DND-41 (cell line): ENCODE measurements at regions not wholly inside any gene's neighbourhood (a gene's known extent, or its start where the extent isn't known, plus 50 kb on each side); places are given as distances from the start of the nearest gene placed in this dataset.

Source experiments
- CTCF ChIP-seq: IDR thresholded peaks from 2 replicates; pipeline ENCODE4 v1.5.1; 2012; ENCODE audit warnings: borderline replicate concordance, low read length, moderate library complexity, mild to moderate bottlenecking; ENCODE audit not compliant: poor library complexity, severe bottlenecking; ENCODE audit errors: extremely low read depth
- EZH2 ChIP-seq: IDR thresholded peaks from 3 replicates; pipeline ENCODE4 v1.6.1; 2012; ENCODE audit warnings: borderline replicate concordance, low read depth, mild to moderate bottlenecking, moderate library complexity, low read length, inconsistent platforms; ENCODE audit not compliant: severe bottlenecking

- TF ChIP-seq CTCF (no peak), EZH2 (no peak)
Observed at GRCh38 chr20:10876558-10876957, 202.8 kb upstream of the JAG1 start.
